Lower leg skin (tissue), 3 donors: ENCODE measurements at regions not wholly inside any gene's neighbourhood (a gene's known extent, or its start where the extent isn't known, plus 50 kb on each side); places are given as distances from the start of the nearest gene placed in this dataset.

Experiments
- CTCF ChIP-seq, 3 donors: fragments of 450-650 bp; IDR thresholded peaks; one replicate each; pipeline ENCODE4 v1.5.1; 2016; ENCODE audit warnings: antibody characterized with exemption in 3 of 3, mild to moderate bottlenecking in 3 of 3, moderate library complexity in 2 of 3
- POLR2A ChIP-seq, 2 donors: fragments of 450-650 bp; IDR thresholded peaks; one replicate each; pipeline ENCODE4 v1.6.1; 2016 to 2017; ENCODE audit warnings: antibody characterized with exemption in 2 of 2, mild to moderate bottlenecking in 1 of 2, moderate library complexity in 1 of 2

GRCh38 chr5:159785656-159786055 lies 130.6 kb upstream of the ADRA1B start:
- TF ChIP-seq CTCF (IDR thresholded peaks at IDR 0.05): no peak
- no peak for TF ChIP-seq POLR2A (IDR thresholded peaks at IDR 0.05)
